Upper lobe of left lung (tissue), 6 donors: ENCODE measurements at regions not wholly inside any gene's neighbourhood (a gene's known extent, or its start where the extent isn't known, plus 50 kb on each side); places are given as distances from the start of the nearest gene placed in this dataset.
"Not testable (repeated sequence)": the region's sequence is repeated elsewhere in the genome, so short reads cannot be mapped to it uniquely, and the experiment has no call there.

Experiments
- ATAC-seq, 2 donors: fragments of 200-7000 bp; cut with Tn5 transposase; one replicate each; pipeline ENCODE4 v1.9.1; 2022; ENCODE audit warnings: mild to moderate bottlenecking in 2 of 2, moderate library complexity in 2 of 2; ENCODE audit not compliant: low FRiP score in 2 of 2
- DNase-seq, 2 donors: peaks; one replicate each; pipeline ENCODE4 v3.0.0-alpha.2; 2019 to 2020
- H3K27ac ChIP-seq, 4 donors: fragments of 200-600 bp; sonication (generic); one replicate each; pipeline ENCODE4 v1.5.1; 2016 to 2019
- H3K27me3 ChIP-seq, 4 donors: fragments of 200-600 bp; sonication (generic); one replicate each; pipeline ENCODE4 v1.5.1; 2017 to 2019
- H3K36me3 ChIP-seq, 4 donors: fragments of 200-600 bp; sonication (generic); one replicate each; pipeline ENCODE4 v1.5.1; 2016 to 2019
- H3K4me1 ChIP-seq, 4 donors: fragments of 200-600 bp; sonication (generic); one replicate each; pipeline ENCODE4 v1.5.1; 2018 to 2019
- H3K4me3 ChIP-seq, 4 donors: fragments of 200-600 bp; sonication (generic); one replicate each; pipeline ENCODE4 v1.5.1; 2017 to 2019; ENCODE audit warnings: mild to moderate bottlenecking in 2 of 4, moderate library complexity in 1 of 4
- H3K9me3 ChIP-seq, 4 donors: fragments of 200-600 bp; sonication (generic); one replicate each; pipeline ENCODE4 v1.5.1; 2018 to 2019
- WGBS, 2 donors: methylation state at CpG; one replicate each; pipeline ENCODE4 v1.1.5; 2017 to 2018; 5-methylcytosine and 5-hydroxymethylcytosine counted together
- donor health status: DM: no; HTN: no; CAD: no; lungs with moderate emphysema.
- donor health status: DM: no; HTN: yes; CAD: no; lungs with severe emphysema.

- not testable (repeated sequence) for H3K27ac ChIP-seq, H3K36me3 ChIP-seq, H3K27me3 ChIP-seq, H3K4me3 ChIP-seq, H3K9me3 ChIP-seq, ATAC-seq, H3K4me1 ChIP-seq
- peak in 1 of 2 donors; percentile 62 for DNase-seq
- WGBS, 2 donors = no CpG with 5 or more reads among the region's 38 CpGs
These were observed 50.8 kb downstream of the PPIAL4E start for GRCh38 chr1:144322598-144322997.
